SHP77 (cell line): ENCODE measurements at regions not wholly inside any gene's neighbourhood (a gene's known extent, or its start where the extent isn't known, plus 50 kb on each side); places are given as distances from the start of the nearest gene placed in this dataset.

Experiments used
- DNase-seq, 2 experiments: peaks; one replicate each; lab custom pipeline; 2025; lab: John Stamatoyannopoulos, UW

GRCh38 chr22:48448821-48449220 is 1378.9 kb downstream of the BRD1 start:
- DNase-seq: no peak

DNA sequence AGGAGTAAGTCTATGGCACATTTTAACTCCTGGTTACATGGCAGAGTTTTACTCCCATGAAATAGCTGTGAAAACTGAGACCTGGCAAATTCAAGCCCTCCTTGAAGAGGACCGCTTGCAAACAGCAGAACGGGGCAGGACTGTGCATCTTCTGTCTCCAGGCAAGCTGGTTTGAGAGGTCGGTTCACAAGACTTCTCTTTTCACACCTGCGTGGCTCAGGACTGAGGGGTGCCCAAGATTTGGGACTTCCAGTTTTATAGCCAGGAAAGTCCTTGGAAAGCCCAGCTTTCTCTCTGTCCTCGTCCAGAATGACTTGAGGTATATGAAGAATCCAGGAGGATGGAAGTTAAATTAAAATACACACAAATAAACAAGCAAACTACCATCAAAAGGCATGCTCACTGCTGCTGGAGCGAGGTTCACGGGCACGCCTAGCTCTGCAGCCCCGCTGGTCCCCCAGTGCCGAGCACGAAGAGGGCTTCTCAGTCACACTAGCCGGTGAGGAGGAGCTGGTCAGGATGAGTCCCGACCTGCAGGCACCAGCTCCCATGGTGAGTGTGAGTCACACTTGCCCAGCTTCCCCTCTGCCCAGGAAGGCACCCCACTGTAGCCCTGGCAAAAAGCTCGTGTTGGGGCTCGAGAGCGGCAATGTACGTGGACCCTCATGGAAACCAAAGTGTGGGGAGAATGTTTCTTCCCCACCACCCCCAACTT is 1382.4 kb downstream of the BRD1 start:
- DNase-seq: no peak

- DNase-seq: no peak
These were observed 1383.2 kb downstream of the BRD1 start for GRCh38 chr22:48444320-48445112.

- no peak for DNase-seq
These were observed 1384.0 kb downstream of the BRD1 start for GRCh38 chr22:48443680-48444079.

DNA sequence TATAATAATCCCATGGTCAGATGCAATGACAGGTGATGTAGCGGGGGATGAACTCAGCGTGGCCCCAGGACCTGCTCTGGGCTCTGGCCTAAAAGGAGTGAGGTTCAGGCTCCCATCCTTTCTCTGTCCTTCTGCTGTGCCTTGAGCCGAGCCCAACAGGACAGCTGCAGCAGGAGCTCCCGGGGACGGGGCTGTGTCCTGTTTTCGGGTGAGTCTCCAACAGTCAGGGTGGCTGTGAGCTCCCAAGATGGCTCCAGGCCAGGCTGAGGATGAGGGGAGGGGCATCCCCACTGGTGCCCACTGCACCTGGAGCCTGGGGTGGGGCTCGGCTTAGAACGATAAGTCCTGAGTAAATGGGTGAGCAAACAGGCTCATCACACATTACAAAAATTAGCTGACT is 1385.0 kb downstream of the BRD1 start:
- DNase-seq: no peak

DNA sequence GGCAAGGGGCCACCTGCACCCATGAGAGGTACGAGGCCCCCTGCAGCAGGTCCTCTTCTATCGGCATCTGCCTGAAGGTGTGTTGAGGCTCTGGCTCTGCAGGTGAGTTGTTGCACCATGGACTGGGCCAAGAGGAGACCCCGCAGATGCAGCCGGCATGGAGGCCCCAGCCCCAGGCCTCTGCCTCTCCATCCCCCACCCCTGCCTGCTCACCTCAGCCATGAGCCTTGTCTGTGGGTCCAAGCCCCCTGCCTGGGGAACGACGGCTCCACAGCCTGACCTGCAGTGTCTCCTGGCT is 1386.2 kb downstream of the BRD1 start:
- no peak for DNase-seq

DNA sequence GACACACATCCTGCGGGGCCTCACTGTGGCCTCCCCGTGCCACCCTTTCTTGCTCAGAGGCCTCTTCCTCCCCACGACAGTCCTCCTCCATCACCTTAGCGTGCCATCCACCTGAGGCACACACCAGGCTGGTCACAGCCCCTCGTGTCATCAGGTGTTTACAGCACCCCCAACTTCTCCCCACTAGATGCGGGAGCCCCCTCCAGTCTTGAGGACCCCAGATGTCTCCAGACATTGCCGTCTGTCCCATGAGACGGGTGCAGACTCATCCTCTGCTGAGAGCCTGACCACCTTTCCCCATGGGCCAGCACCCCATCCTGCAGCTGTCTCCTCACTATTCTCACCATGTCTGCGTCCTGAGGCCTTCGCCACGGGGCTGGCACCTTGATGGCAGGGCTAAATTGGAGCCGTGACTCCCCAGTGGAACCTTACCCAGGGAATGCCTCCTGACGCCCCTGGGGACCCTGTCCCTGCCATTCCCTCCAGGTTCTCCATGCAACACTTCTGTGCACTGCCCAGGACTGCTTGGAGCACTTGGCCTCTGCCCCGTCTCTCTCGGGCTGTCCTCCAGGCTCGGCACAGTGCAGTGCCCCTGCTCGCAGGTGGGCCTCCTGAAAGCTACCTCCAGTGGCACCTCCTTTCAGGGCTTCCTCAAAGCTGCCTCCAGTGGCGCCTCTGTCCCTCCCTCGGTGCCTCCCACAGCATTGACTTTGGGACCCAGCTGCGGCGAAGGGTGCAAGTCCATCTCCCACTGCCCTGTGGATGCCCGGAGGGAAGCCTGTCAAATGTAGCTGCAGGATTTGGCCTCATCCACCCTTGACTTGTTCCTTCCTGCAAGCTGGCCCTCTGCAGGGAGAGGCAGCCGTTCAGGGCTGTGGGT is 1386.8 kb downstream of the BRD1 start:
- no peak for DNase-seq

GRCh38 chr22:48440176-48440575 is 1387.5 kb downstream of the BRD1 start:
- no peak for DNase-seq

DNA sequence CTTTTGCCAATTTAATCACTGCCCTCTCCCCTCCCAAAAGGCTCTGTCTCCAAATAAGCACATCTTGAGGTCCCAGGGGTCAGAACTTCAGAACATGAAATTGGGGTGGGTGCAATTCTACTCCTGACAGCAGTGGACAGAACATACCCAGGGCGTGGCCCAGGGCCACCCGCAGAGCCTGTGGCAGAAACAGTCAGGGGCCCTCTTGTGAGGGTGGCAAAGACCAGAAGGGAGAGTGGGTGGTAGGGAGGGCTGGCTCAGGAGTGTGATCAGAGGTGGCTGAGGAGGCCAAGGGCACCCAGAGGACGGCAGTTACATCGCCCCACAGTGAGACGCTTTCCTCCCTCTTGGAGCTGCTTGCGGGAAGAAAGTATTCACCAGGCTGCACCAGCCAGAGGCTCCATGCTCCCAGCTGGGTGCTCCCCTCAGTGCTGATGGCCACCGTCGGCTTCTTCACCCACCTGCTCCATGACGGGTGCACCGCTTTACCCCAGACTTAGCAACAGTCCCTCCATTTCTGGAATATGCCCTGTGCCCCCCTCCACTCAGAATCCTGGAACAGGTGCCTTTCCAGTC is 1388.0 kb downstream of the BRD1 start:
- DNase-seq: no peak

GRCh38 chr22:48438800-48439559 is 1388.7 kb downstream of the BRD1 start:
- no peak for DNase-seq

- DNase-seq: no peak
These were observed 1389.6 kb downstream of the BRD1 start for GRCh38 chr22:48438096-48438495.

DNA sequence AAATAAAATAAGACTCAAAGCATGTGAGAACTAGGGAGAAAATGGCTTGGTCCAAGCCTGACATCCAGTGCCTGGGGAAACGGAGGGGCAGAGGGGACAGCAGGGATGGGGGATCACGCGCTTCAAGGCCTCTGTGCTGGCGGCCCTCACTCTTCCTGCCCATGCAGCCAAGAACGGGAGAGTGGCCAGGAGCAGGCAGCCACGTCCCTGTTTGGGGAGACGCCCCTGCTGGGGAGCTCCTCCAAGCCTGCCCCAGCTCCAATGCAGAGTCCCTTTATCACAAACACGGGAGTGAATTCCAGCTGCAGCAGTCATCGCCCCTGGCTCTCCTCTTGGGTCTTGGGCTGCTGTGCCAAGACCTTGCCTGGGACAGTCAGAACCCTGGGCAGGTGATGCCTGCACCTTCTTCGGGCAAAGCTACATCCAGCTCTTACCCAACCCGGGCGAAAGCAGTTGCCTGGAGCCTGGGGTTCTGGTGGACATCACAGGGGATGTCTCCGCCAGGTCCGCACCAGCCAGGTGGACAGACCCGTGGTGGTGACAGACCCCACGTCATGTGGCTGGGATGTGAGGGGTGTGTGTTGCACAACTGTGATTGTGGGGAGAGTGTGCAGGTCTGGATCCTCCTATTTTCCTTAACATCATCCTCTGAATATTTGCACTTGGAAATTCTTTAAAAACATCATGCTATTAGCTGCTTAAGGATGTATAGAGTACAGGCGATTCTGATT is 1391.3 kb downstream of the BRD1 start:
- no peak for DNase-seq

- DNase-seq: no peak
These were observed 1392.8 kb downstream of the BRD1 start for GRCh38 chr22:48434868-48435250.

DNA sequence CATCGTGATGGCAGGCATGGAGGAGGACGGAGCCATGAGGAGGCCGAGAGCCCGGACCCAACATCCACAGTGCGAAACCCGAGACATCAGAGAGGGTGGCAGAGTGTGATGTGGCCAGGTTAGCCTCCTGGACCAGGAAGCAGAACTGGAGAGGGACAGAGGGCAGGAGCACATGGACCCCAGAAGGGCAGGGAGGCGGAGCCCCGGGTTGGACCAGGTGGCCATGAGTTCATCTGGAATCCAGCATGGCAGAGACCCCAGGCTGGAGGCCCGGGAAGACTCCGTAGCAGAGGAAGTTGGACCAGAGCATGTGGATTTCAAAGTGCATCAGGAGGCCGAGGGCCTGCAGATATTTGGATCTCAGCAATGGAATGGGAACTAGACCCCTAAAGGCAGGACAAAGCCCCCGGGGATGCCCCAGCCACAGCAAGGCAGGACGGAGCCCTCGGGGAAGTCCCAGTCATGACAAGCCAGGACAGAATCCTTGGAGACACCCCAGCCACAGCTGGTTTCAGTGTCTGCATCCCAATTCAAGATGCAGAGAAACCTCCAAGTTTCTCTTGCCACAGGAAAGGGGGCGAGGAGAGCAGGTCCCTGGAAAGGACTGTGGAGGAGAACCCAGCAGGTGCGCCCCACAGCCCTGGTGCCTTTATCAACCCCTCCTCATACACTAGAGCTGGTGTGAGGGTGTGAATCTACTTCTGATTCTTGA is 1393.4 kb downstream of the BRD1 start:
- DNase-seq: no peak

GRCh38 chr22:48433647-48434046 is 1394.0 kb downstream of the BRD1 start:
- DNase-seq: no peak

DNA sequence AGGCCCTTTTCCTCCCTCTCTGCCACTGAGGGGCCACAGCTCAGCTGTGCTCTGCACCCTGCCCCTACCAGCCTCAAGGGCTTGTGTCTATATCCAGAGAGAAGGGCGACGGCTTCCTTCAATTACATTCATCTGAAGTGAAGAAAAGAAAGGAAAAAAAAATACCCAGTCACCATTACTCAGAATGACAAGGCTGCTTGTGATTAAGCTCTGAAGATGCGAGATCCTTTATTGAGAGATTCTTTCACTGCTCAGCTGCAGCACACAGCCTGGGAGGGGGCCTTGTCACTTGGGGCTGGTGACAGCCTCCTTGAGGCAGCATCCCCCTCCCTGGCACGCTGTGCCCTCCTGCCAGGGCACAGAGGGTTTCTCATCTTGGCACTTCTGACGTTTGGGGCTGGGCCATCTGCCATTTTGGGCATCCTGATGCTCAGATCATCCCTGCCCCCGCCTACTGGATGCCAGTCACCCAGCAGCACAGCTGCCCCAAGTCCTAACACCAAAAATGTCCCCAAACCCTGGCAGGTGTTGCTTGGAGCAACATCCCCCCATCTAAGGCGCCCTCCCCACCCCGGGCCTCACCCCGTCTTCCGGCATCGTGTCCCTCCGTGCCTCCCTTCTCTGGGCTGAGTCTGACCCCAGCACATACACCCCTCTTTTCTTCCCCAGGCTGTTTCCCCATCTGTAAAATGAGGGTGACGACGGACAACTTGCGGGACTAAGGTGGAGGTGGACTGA is 1394.7 kb downstream of the BRD1 start:
- DNase-seq: no peak

DNA sequence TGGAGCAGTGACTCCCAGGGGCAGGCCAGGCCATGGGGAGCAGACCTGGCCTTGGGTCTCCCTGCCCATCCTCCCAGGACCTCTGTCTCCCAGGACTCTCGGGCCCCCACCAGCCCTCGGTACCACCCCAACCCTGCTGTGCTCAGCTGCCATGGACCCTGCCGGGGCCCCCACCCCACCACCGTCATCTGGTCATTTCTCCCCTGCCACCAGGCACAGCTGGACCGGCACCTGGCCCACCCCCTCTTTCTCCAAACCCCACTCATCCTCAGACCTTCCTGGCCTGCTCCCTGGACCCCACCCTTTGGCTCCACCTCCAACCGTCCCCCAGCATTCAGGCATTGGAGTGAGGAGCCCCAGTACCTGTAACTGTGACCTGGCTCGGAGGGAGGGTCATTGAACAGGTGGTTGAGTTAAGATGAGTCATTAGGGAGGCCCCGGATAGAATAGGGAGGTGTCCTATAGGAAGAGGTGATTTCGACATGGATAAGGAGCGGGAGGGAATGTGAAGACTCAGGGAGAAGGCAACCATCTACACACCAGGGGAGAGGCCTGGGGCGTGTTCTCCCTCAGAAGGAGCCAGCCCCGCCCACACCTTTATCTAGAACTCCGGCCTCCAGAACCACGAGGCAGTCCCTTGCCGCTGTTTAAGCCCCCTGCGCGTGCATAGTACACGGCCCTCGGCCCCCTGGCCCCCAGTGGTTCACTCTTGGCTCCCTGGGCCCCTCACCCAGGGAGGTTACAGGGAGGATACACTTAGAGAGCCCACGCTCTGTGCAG is 1395.9 kb downstream of the BRD1 start:
- no peak for DNase-seq

DNA sequence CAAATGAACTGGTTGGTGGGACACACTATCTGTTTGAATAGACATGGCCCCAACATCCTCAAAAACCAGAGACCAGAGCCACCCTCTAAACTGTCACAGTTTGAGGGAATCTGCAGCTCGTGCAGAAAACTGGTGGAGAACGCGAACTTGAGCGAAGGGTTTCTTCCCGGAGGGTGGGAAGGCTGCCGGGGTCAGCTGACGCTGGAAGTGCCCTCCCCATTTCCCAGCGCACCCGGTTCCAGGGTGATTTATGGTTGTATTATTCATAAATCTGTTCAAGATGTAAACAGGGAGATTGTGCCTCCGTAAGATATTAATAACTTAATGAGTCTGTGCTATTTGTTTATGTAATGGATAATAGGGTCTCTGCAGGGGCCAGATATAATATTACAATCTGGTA is 1396.7 kb downstream of the BRD1 start:
- DNase-seq: no peak
